ENCODE measurements at regions not wholly inside any gene's neighbourhood (a gene's known extent, or its start where the extent isn't known, plus 50 kb on each side); places are given as distances from the start of the nearest gene placed in this dataset.
A peak's percentile ranks its signal among the peaks of the same experiment; 100 is the strongest.

GRCh38 chr5:171693412-171693811, 92.2 kb upstream of the SMIM23 start:
- ATAC-seq (no peak), DNase-seq (no peak)
- CTCF ChIA-PET = no interaction called here
- H3K36me3 ChIP-seq (ENCODE audit: control insufficient read depth in 2 of 3, insufficient read depth in 3 of 3, low read length in 3 of 3) = no peaks in the 10 kb centered on the region
- H3K27me3 Mint-ChIP-seq = peaks cover 0 to 6% (median 0%) of the 10 kb centered on the region in 5 donors
- H3K27ac ChIP-seq (ENCODE audit: low read depth, low read length) = no peak overlapping the region
- intact Hi-C loops (cut with micrococcal nuclease) = no loop called here
- POLR2A ChIA-PET = no interaction called here
- no peaks in the 10 kb centered on the region for H3K4me1 Mint-ChIP-seq
- no peaks in the 10 kb centered on the region for H3K27me3 ChIP-seq (ENCODE audit: control insufficient read depth in 2 of 2, insufficient read depth in 2 of 2, low read length in 2 of 2)
- no peaks in the 10 kb centered on the region for H3K4me1 ChIP-seq (ENCODE audit: control insufficient read depth in 2 of 2, insufficient read depth in 2 of 2, low read length in 2 of 2)
- no peak overlapping the region for H3K4me3 Mint-ChIP-seq
- H3K4me3 ChIP-seq (ENCODE audit: low read length) = no peak overlapping the region
- no peaks in the 10 kb centered on the region for H3K9me3 Mint-ChIP-seq
- no peaks in the 10 kb centered on the region for H3K9me3 ChIP-seq (ENCODE audit: control insufficient read depth in 2 of 3, low read length in 3 of 3)
- H3K27ac Mint-ChIP-seq = no peak overlapping the region
- H3K36me3 Mint-ChIP-seq = no peaks in the 10 kb centered on the region

DNA sequence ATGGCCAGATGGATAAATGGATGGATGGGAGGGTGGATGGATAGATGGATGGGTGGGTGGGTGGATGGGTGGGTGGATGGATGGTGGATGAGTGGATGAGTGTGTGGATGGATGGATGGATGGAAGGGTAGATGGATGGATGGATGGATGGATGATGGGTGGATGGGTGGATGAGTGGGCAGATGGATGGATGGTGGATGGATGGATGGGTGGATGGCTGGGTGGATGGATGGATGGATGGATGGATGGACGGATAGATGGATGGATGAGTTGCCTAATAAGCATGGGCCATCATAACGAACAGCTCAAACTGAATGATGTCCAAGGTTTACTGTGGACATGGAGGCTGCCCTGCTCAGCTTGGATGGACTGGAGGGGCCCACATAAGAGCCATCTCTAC, 89.8 kb upstream of the SMIM23 start:
- POLR2A ChIA-PET = no interaction called here
- H3K4me1 Mint-ChIP-seq = no peaks in the 10 kb centered on the region
- no peaks in the 10 kb centered on the region for H3K36me3 Mint-ChIP-seq

DNA sequence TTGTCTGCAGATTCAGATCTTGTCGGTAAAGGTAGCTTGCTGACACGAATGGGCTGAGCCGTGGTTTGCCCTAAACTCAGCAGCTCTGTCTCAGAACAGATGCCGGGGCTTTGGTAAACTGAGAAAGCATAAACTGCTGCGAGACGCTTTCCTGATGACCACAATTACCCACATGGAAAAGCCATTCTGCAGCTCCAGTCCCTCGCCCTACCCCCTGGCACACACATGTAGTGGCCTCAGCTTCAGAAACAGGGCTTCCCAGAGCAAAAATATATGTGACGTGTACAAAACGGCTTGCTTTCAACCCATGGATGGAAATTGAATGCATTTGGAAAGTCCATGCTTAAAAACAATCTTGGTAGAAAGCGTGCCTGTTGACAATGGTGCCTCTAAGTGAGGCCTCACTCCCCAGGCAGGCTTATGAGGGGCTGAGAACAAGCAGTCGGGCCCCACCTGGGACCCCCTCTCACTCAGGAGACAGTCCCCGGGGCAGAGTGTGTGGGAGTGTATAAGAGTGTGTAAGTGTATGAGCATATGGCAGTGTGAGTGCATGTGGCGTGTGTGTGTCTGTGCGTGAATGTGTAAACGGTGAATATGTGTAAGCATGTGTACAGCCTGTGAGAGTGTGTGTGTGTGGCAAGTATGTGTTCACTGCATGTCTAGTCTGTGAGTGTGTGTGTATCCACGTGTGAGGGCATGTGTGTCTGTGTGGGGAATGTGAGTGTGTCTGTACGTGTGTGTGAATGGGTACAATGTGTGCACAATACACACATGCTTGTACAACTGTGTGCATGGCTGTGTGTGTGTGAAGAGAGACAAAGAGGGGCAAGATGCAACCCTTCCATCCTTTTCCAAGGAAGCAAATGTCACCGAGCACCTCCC, 88.2 kb upstream of the SMIM23 start:
- no peaks in the 10 kb centered on the region for H3K36me3 ChIP-seq (ENCODE audit: control insufficient read depth in 2 of 3, insufficient read depth in 3 of 3, low read length in 3 of 3)
- DNase-seq (no peak), ATAC-seq (peak; percentile 18)
- no peaks in the 10 kb centered on the region for H3K4me1 ChIP-seq (ENCODE audit: control insufficient read depth in 2 of 2, insufficient read depth in 2 of 2, low read length in 2 of 2)
- no peak overlapping the region for H3K4me3 Mint-ChIP-seq
- no peak overlapping the region for H3K27ac Mint-ChIP-seq
- H3K9me3 Mint-ChIP-seq = no peaks in the 10 kb centered on the region
- H3K36me3 Mint-ChIP-seq = no peaks in the 10 kb centered on the region
- no peaks in the 10 kb centered on the region for H3K9me3 ChIP-seq (ENCODE audit: control insufficient read depth in 2 of 3, low read length in 3 of 3)
- intact Hi-C loops (cut with micrococcal nuclease) = no loop called here
- H3K4me3 ChIP-seq (ENCODE audit: low read length) = no peak overlapping the region
- no peaks in the 10 kb centered on the region for H3K27me3 ChIP-seq (ENCODE audit: control insufficient read depth in 2 of 2, insufficient read depth in 2 of 2, low read length in 2 of 2)
- POLR2A ChIA-PET = no interaction called here
- CTCF ChIA-PET = no interaction called here
- peaks cover 0 to 6% (median 0%) of the 10 kb centered on the region in 5 donors for H3K27me3 Mint-ChIP-seq
- no peaks in the 10 kb centered on the region for H3K4me1 Mint-ChIP-seq
- H3K27ac ChIP-seq (ENCODE audit: low read depth, low read length) = no peak overlapping the region

More for the DNA sequence above, 89.8 kb upstream of the SMIM23 start:
- intact Hi-C loops (cut with micrococcal nuclease) = no loop called here
- no peak for DNase-seq
- no peaks in the 10 kb centered on the region for H3K9me3 Mint-ChIP-seq
- peaks cover 0 to 6% (median 0%) of the 10 kb centered on the region in 5 donors for H3K27me3 Mint-ChIP-seq
- H3K4me3 ChIP-seq (ENCODE audit: low read length) = no peak overlapping the region
- no peaks in the 10 kb centered on the region for H3K4me1 ChIP-seq (ENCODE audit: control insufficient read depth in 2 of 2, insufficient read depth in 2 of 2, low read length in 2 of 2)
- H3K27me3 ChIP-seq (ENCODE audit: control insufficient read depth in 2 of 2, insufficient read depth in 2 of 2, low read length in 2 of 2) = no peaks in the 10 kb centered on the region
- H3K36me3 ChIP-seq (ENCODE audit: control insufficient read depth in 2 of 3, insufficient read depth in 3 of 3, low read length in 3 of 3) = no peaks in the 10 kb centered on the region
- peak overlapping the region in 1 of 9 donors; percentile 61 for H3K27ac Mint-ChIP-seq
- ATAC-seq = no peak
- CTCF ChIA-PET = no interaction called here
- no peak overlapping the region for H3K27ac ChIP-seq (ENCODE audit: low read depth, low read length)
- no peak overlapping the region for H3K4me3 Mint-ChIP-seq
- H3K9me3 ChIP-seq (ENCODE audit: control insufficient read depth in 2 of 3, low read length in 3 of 3) = no peaks in the 10 kb centered on the region

GRCh38 chr5:171700318-171700912, 85.2 kb upstream of the SMIM23 start:
- Histone ChIP-seq H3K4me3 (ENCODE audit: low read length) (no peak overlapping the region), H3K27me3 (ENCODE audit: control insufficient read depth in 2 of 2, insufficient read depth in 2 of 2, low read length in 2 of 2) (no peaks in the 10 kb centered on the region), H3K36me3 (ENCODE audit: control insufficient read depth in 2 of 3, insufficient read depth in 3 of 3, low read length in 3 of 3) (no peaks in the 10 kb centered on the region), H3K27ac (ENCODE audit: low read depth, low read length) (no peak overlapping the region), H3K9me3 (ENCODE audit: control insufficient read depth in 2 of 3, low read length in 3 of 3) (no peaks in the 10 kb centered on the region), H3K4me1 (ENCODE audit: control insufficient read depth in 2 of 2, insufficient read depth in 2 of 2, low read length in 2 of 2) (no peaks in the 10 kb centered on the region)
- intact Hi-C loops (cut with micrococcal nuclease) = no loop called here
- POLR2A ChIA-PET = no interaction called here
- H3K4me3 Mint-ChIP-seq = no peak overlapping the region
- CTCF ChIA-PET = no interaction called here
- no peaks in the 10 kb centered on the region for H3K4me1 Mint-ChIP-seq
- DNase-seq = no peak
- no peak overlapping the region for H3K27ac Mint-ChIP-seq
- H3K36me3 Mint-ChIP-seq = no peaks in the 10 kb centered on the region
- no peaks in the 10 kb centered on the region for H3K9me3 Mint-ChIP-seq
- H3K27me3 Mint-ChIP-seq = peaks cover 0 to 15% (median 5%) of the 10 kb centered on the region in 5 donors
- no peak for ATAC-seq

DNA sequence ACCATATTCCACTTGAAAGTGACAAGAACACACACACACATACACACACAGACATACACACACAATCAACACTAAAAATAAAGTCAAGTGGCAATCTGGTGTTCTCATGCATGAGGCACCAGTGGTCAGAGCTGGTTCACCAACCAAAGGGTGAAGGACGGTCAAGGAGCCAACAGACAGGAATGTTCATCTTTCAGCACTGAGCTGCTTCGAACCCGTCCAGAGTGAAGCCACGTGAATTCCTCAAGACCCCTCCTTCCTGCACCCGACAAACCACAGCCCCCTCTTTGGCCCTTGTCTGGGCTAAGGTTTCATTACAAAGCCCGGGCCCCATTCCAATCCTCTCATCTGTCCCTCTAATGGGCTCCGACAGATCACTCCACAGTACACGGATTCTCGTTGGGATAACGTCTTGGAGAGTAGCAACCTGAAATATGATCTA, 84.5 kb upstream of the SMIM23 start:
- ChIA-PET POLR2A (no interaction called here), CTCF (no interaction called here)
- Histone ChIP-seq H3K4me1 (ENCODE audit: control insufficient read depth in 2 of 2, insufficient read depth in 2 of 2, low read length in 2 of 2) (no peaks in the 10 kb centered on the region), H3K36me3 (ENCODE audit: control insufficient read depth in 2 of 3, insufficient read depth in 3 of 3, low read length in 3 of 3) (no peaks in the 10 kb centered on the region), H3K27me3 (ENCODE audit: control insufficient read depth in 2 of 2, insufficient read depth in 2 of 2, low read length in 2 of 2) (no peaks in the 10 kb centered on the region), H3K4me3 (ENCODE audit: low read length) (no peak overlapping the region), H3K27ac (ENCODE audit: low read depth, low read length) (no peak overlapping the region), H3K9me3 (ENCODE audit: control insufficient read depth in 2 of 3, low read length in 3 of 3) (no peaks in the 10 kb centered on the region)
- Mint-ChIP-seq H3K4me1 (no peaks in the 10 kb centered on the region), H3K27ac (no peak overlapping the region), H3K4me3 (no peak overlapping the region), H3K27me3 (peaks cover 0 to 18% (median 8%) of the 10 kb centered on the region in 5 donors), H3K36me3 (no peaks in the 10 kb centered on the region), H3K9me3 (no peaks in the 10 kb centered on the region)
- ATAC-seq = no peak
- DNase-seq = no peak
- intact Hi-C loops (cut with micrococcal nuclease) = no loop called here

- ChIA-PET POLR2A (no interaction called here), CTCF (no interaction called here)
- Mint-ChIP-seq H3K4me1 (no peaks in the 10 kb centered on the region), H3K9me3 (no peaks in the 10 kb centered on the region), H3K27me3 (peaks cover 0 to 18% (median 8%) of the 10 kb centered on the region in 5 donors), H3K36me3 (no peaks in the 10 kb centered on the region), H3K27ac (no peak overlapping the region), H3K4me3 (no peak overlapping the region)
- Histone ChIP-seq H3K4me3 (ENCODE audit: low read length) (no peak overlapping the region), H3K27me3 (ENCODE audit: control insufficient read depth in 2 of 2, insufficient read depth in 2 of 2, low read length in 2 of 2) (no peaks in the 10 kb centered on the region), H3K36me3 (ENCODE audit: control insufficient read depth in 2 of 3, insufficient read depth in 3 of 3, low read length in 3 of 3) (no peaks in the 10 kb centered on the region), H3K9me3 (ENCODE audit: control insufficient read depth in 2 of 3, low read length in 3 of 3) (no peaks in the 10 kb centered on the region), H3K27ac (ENCODE audit: low read depth, low read length) (no peak overlapping the region), H3K4me1 (ENCODE audit: control insufficient read depth in 2 of 2, insufficient read depth in 2 of 2, low read length in 2 of 2) (no peaks in the 10 kb centered on the region)
- no peak for ATAC-seq
- DNase-seq = no peak
- intact Hi-C loops (cut with micrococcal nuclease) = no loop called here
These were observed 83.4 kb upstream of the SMIM23 start for GRCh38 chr5:171702135-171702770.
